GM18507 (cell line): ENCODE measurements at regions not wholly inside any gene's neighbourhood (a gene's known extent, or its start where the extent isn't known, plus 50 kb on each side); places are given as distances from the start of the nearest gene placed in this dataset.

ENCODE experiments used
- DNase-seq: peaks from one replicate; pipeline ENCODE4 v3.0.0; 2011; ENCODE audit warnings: low read depth; ENCODE audit not compliant: insufficient read length; ENCODE audit errors: extremely low spot score
- FAIRE-seq: peaks from 2 replicates; lab custom pipeline; 2011; peaks lifted over from hg19 to GRCh38; lab: Jason Lieb, UNC

GRCh38 chr5:14090755-14091154 is 52.4 kb upstream of the TRIO start:
- FAIRE-seq = no peak
- DNase-seq = no peak

GRCh38 chr5:14090290-14090689 is 52.9 kb upstream of the TRIO start:
- DNase-seq = no peak
- no peak for FAIRE-seq

- DNase-seq (no peak), FAIRE-seq (no peak)
These were observed 53.9 kb upstream of the TRIO start for GRCh38 chr5:14089198-14089597.

GRCh38 chr5:14086261-14086660 is 56.9 kb upstream of the TRIO start:
- FAIRE-seq (no peak), DNase-seq (no peak)

GRCh38 chr5:14082973-14083372 is 60.2 kb upstream of the TRIO start:
- DNase-seq (no peak), FAIRE-seq (no peak)

- DNase-seq (no peak), FAIRE-seq (no peak)
These were observed 60.6 kb upstream of the TRIO start for GRCh38 chr5:14082523-14082922.

- DNase-seq (no peak), FAIRE-seq (no peak)
These were observed 61.4 kb upstream of the TRIO start for GRCh38 chr5:14081791-14082190.

- DNase-seq (no peak), FAIRE-seq (no peak)
These were observed 64.4 kb upstream of the TRIO start for GRCh38 chr5:14078716-14079115.

GRCh38 chr5:14077501-14077900 is 65.6 kb upstream of the TRIO start:
- FAIRE-seq (no peak), DNase-seq (no peak)

GRCh38 chr5:14076561-14076960 is 66.6 kb upstream of the TRIO start:
- FAIRE-seq (no peak), DNase-seq (no peak)

- no peak for DNase-seq
- no peak for FAIRE-seq
These were observed 67.2 kb upstream of the TRIO start for GRCh38 chr5:14075937-14076336.

GRCh38 chr5:14071433-14071832 is 71.7 kb upstream of the TRIO start:
- no peak for DNase-seq
- no peak for FAIRE-seq

GRCh38 chr5:14069021-14069420 is 74.1 kb upstream of the TRIO start:
- FAIRE-seq = no peak

GRCh38 chr5:14068136-14068535 is 75.0 kb upstream of the TRIO start:
- FAIRE-seq (no peak), DNase-seq (no peak)

More at GRCh38 chr5:14069021-14069420, 74.1 kb upstream of the TRIO start:
- no peak for DNase-seq

GRCh38 chr5:14066326-14066725 is 76.8 kb upstream of the TRIO start:
- DNase-seq (no peak), FAIRE-seq (no peak)

- FAIRE-seq = no peak
These were observed 78.3 kb upstream of the TRIO start for GRCh38 chr5:14064841-14065240.

GRCh38 chr5:14063691-14064090 is 79.5 kb upstream of the TRIO start:
- DNase-seq (no peak), FAIRE-seq (no peak)

More at GRCh38 chr5:14064841-14065240, 78.3 kb upstream of the TRIO start:
- no peak for DNase-seq

GRCh38 chr5:14063138-14063537 is 80.0 kb upstream of the TRIO start:
- FAIRE-seq (no peak), DNase-seq (no peak)

- FAIRE-seq = no peak
- DNase-seq = no peak
These were observed 81.0 kb upstream of the TRIO start for GRCh38 chr5:14062178-14062577.

- FAIRE-seq = no peak
These were observed 82.0 kb upstream of the TRIO start for GRCh38 chr5:14061106-14061505.

GRCh38 chr5:14060218-14060617 is 82.9 kb upstream of the TRIO start:
- no peak for FAIRE-seq
- DNase-seq = no peak

More at GRCh38 chr5:14061106-14061505, 82.0 kb upstream of the TRIO start:
- DNase-seq = no peak

- FAIRE-seq (no peak), DNase-seq (no peak)
These were observed 83.3 kb upstream of the TRIO start for GRCh38 chr5:14059810-14060209.
